Body of pancreas (tissue), 4 donors: ENCODE measurements at regions not wholly inside any gene's neighbourhood (a gene's known extent, or its start where the extent isn't known, plus 50 kb on each side); places are given as distances from the start of the nearest gene placed in this dataset.
"Not testable (repeated sequence)": the region's sequence is repeated elsewhere in the genome, so short reads cannot be mapped to it uniquely, and the experiment has no call there.

Experiments
- ATAC-seq: fragments of 150-250 bp; one replicate; pipeline ENCODE4 v1.9.1; 2016
- DNase-seq, 4 donors: peaks; one replicate each; pipeline ENCODE4 v3.0.0-alpha.2; 2019
- H3K27ac ChIP-seq, 4 donors: fragments of 200-600 bp; sonication (generic); 1 replicate in 3 of 4; 2 replicates in 1 of 4; pipeline versions ENCODE4 v1.5.1 to v1.6.1; 2016 to 2019; ENCODE audit warnings: mild to moderate bottlenecking in 1 of 4, mixed read lengths in 1 of 4, moderate library complexity in 1 of 4
- H3K27me3 ChIP-seq, 2 donors: fragments of 200-600 bp; sonication (generic); one replicate each; pipeline ENCODE4 v1.6.0; 2016; ENCODE audit warnings: mild to moderate bottlenecking in 1 of 2
- H3K36me3 ChIP-seq, 2 donors: fragments of 200-600 bp; sonication (generic); replicated peaks in 1 of 2; 2 replicates each; pipeline ENCODE4 v1.5.1; 2016; ENCODE audit warnings: low read depth in 2 of 2; ENCODE audit not compliant: insufficient read depth in 1 of 2
- H3K4me1 ChIP-seq: fragments of 200-600 bp; sonication (generic); one replicate; pipeline ENCODE4 v1.6.0; 2016
- H3K4me3 ChIP-seq, 2 donors: fragments of 200-600 bp; sonication (generic); 1 replicate in 1 of 2; 2 replicates in 1 of 2; pipeline ENCODE4 v1.5.1; 2016 to 2019
- H3K9me3 ChIP-seq, 3 donors: fragments of 200-600 bp; sonication (generic); 1 replicate in 2 of 3; 2 replicates in 1 of 3; pipeline ENCODE4 v1.5.1; 2016
- CTCF ChIP-seq, 7 experiments: fragments of 450-650 bp in 4 of 7; fragments of 200-600 bp in 3 of 7; sonication (generic) in 3 of 7; IDR thresholded peaks; one replicate each; pipeline ENCODE4 v1.5.1; 2016 to 2019; ENCODE audit warnings: antibody characterized with exemption in 7 of 7
- POLR2A ChIP-seq, 3 donors: fragments of 450-650 bp; IDR thresholded peaks; one replicate each; pipeline ENCODE4 v1.6.1; 2016; ENCODE audit warnings: antibody characterized with exemption in 3 of 3, mild to moderate bottlenecking in 2 of 3
- WGBS, 2 donors: methylation state at CpG; one replicate each; pipeline ENCODE4 v1.1.5; 2017; 5-methylcytosine and 5-hydroxymethylcytosine counted together
- intact Hi-C: fragments of 100-400 bp; cut with DNase I; formaldehyde crosslinking; loops from one replicate; pipeline ENCODE4 v1.15.1; 2023

GRCh38 chr3:171915275-171915674, 72.1 kb downstream of the TMEM212 start:
- Histone ChIP-seq H3K4me3 (no peak overlapping the region), H3K27ac (no peak overlapping the region), H3K36me3 (no peaks in the 10 kb centered on the region), H3K27me3 (no peaks in the 10 kb centered on the region), H3K9me3 (no peaks in the 10 kb centered on the region), H3K4me1 (no peaks in the 10 kb centered on the region)
- WGBS, 2 donors: 44 to 48% methylated on average over 1 of the region's 1 CpG
- ATAC-seq (no peak), DNase-seq (no peak)
- TF ChIP-seq POLR2A (IDR thresholded peaks at IDR 0.05) (no peak), CTCF (IDR thresholded peaks at IDR 0.05) (no peak)
- intact Hi-C loops: no loop called here

DNA sequence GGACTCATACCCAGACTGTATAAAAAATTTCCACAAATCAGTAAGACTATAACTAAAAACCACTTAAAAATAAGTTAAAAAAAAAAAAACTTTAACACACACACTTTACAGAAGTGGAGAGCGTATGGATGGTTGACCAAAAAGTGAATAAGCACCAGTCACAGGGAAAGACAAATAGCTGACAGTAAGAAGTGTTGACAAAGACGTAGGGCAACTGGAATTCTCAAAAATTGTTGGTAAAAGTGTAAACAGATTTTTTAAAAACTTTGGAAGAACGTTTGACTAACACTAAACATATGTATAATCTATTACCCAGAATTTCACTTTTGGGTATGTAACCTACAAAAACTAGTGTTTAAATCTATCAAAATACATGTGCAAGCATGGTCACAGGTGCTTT, 73.7 kb downstream of the TMEM212 start:
- H3K4me3 ChIP-seq: no peak overlapping the region
- no peaks in the 10 kb centered on the region for H3K4me1 ChIP-seq
- no peaks in the 10 kb centered on the region for H3K36me3 ChIP-seq
- no peak for TF ChIP-seq POLR2A (IDR thresholded peaks at IDR 0.05)
- no peak for TF ChIP-seq CTCF (IDR thresholded peaks at IDR 0.05)
- no peak overlapping the region for H3K27ac ChIP-seq
- no peak for DNase-seq
- intact Hi-C loops: no loop called here
- H3K9me3 ChIP-seq: no peaks in the 10 kb centered on the region
- 71 to 80% methylated on average over 3 of the region's 3 CpGs for WGBS, 2 donors
- no peak for ATAC-seq
- H3K27me3 ChIP-seq: no peaks in the 10 kb centered on the region

GRCh38 chr3:171922629-171923028, 79.5 kb downstream of the TMEM212 start:
- ATAC-seq, H3K36me3 ChIP-seq, H3K4me3 ChIP-seq, H3K27me3 ChIP-seq, H3K4me1 ChIP-seq, intact Hi-C loops, DNase-seq, H3K9me3 ChIP-seq, H3K27ac ChIP-seq: not testable (repeated sequence)
- 30 to 53% methylated on average over 1 of the region's 1 CpG for WGBS, 2 donors

GRCh38 chr3:171923668-171924067, 80.5 kb downstream of the TMEM212 start:
- H3K36me3 ChIP-seq, ATAC-seq, H3K4me3 ChIP-seq, H3K27ac ChIP-seq, H3K4me1 ChIP-seq, H3K27me3 ChIP-seq, H3K9me3 ChIP-seq, DNase-seq, intact Hi-C loops: not testable (repeated sequence)
- WGBS, 2 donors: 69 to 70% methylated on average over 2 of the region's 2 CpGs

DNA sequence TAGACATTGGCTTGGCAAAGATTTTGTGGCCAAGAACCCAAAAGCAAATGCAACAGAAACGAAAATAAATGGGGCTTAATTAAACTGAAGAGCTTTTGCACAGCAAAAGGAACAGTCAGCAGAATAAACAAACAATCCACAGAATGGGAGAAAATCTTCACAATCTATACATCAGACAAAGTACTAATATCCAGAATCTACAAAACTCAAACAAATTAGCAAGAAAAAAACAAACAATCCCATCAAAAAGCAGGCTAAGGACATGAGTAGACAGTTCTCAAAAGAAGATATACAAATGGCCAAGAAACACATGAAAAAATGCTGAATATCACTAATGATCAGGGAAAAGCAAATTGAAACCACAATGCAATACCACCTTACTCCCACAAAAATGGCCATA, 81.7 kb downstream of the TMEM212 start:
- H3K27ac ChIP-seq, H3K27me3 ChIP-seq, H3K36me3 ChIP-seq, intact Hi-C loops, H3K9me3 ChIP-seq, H3K4me3 ChIP-seq, H3K4me1 ChIP-seq, DNase-seq, ATAC-seq: not testable (repeated sequence)
- WGBS, 2 donors: 65 to 67% methylated on average over 1 of the region's 1 CpG

DNA sequence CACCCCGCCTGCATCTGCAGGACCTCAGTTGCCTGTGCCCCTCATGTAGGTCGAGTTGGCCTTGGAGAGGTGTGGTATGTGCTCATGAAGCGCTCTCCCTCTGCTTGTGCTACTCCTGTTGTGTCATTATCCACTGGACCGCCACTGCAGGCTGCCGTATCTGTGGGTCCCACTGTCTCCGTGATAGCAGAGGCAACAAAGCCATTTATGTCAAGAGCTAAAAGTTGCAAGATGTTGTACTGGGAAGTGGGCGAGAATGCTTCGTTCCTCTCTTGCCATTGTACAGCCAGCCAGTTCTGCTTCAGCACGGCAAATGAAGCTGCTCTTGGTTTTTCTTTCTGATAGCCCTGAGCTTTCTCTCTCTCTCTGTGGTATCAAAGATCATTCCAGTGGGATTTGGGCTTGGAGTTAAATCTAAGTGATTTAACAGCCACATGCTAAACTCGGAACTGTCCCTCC, 89.0 kb downstream of the TMEM212 start:
- no peaks in the 10 kb centered on the region for H3K27me3 ChIP-seq
- no peak for TF ChIP-seq POLR2A (IDR thresholded peaks at IDR 0.05)
- WGBS, 2 donors: 75 to 85% methylated on average over 10 of the region's 10 CpGs
- no peaks in the 10 kb centered on the region for H3K4me1 ChIP-seq
- H3K27ac ChIP-seq: no peak overlapping the region
- H3K36me3 ChIP-seq: no peaks in the 10 kb centered on the region
- ATAC-seq: no peak
- H3K9me3 ChIP-seq: no peaks in the 10 kb centered on the region
- no peak overlapping the region for H3K4me3 ChIP-seq
- intact Hi-C loops: no loop called here
- DNase-seq: no peak

DNA sequence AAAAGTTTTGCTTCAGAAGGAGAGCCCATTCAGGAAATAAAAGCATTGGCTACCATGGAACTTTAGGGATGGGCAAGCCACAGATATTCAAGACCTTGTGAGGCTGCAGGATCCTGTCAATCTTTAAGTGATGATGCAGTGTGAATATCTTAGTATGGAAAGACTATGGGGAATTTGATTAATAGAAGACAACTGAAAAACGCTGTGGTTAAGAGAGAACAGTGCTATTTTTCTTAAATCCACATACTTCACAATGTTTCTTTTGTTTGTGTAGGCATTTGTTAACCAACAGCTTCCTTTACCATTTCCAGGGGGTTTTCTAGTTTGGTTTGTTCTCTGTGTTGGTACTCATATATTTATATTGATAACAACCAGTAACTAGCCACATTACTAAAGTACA, 90.3 kb downstream of the TMEM212 start:
- H3K36me3 ChIP-seq: no peaks in the 10 kb centered on the region
- H3K4me3 ChIP-seq: no peak overlapping the region
- no peaks in the 10 kb centered on the region for H3K4me1 ChIP-seq
- TF ChIP-seq CTCF (IDR thresholded peaks at IDR 0.05): no peak
- TF ChIP-seq POLR2A (IDR thresholded peaks at IDR 0.05): no peak
- 28 to 38% methylated on average over 1 of the region's 1 CpG for WGBS, 2 donors
- H3K9me3 ChIP-seq: no peaks in the 10 kb centered on the region
- no peak for DNase-seq
- no peak overlapping the region for H3K27ac ChIP-seq
- no peaks in the 10 kb centered on the region for H3K27me3 ChIP-seq
- ATAC-seq: no peak
- intact Hi-C loops: no loop called here
